GM18499 (cell line): ENCODE measurements at regions not wholly inside any gene's neighbourhood (a gene's known extent, or its start where the extent isn't known, plus 50 kb on each side); places are given as distances from the start of the nearest gene placed in this dataset.
"Not testable (repeated sequence)": the region's sequence is repeated elsewhere in the genome, so short reads cannot be mapped to it uniquely, and the experiment has no call there.

Source experiments
- ATAC-seq: cut with Tn5 transposase; IDR thresholded peaks from one replicate; pipeline ENCODE4 v1.9.1; 2021; ENCODE audit warnings: moderate number of reproducible peaks; ENCODE audit not compliant: insufficient read depth, unreplicated experiment

DNA sequence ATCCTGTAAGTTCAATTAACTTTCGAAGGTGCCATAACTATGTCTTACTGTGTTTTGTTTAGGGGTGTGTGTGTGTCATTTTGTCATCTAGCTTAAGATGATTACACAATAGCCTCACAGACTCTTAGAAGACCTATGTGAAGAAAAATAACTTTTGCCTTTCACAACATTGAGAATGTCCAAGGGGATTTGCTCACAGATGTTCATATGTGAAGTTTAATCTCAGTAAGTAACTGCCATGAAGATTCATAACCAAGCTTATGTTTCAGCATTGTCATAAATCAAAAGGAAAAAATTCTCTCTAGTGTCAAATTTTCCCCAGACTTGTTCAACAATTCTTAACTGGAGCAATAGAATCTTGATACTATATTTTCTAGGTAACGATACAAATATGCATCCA, 226.1 kb upstream of the PRKD1 start:
- no peak for ATAC-seq

DNA sequence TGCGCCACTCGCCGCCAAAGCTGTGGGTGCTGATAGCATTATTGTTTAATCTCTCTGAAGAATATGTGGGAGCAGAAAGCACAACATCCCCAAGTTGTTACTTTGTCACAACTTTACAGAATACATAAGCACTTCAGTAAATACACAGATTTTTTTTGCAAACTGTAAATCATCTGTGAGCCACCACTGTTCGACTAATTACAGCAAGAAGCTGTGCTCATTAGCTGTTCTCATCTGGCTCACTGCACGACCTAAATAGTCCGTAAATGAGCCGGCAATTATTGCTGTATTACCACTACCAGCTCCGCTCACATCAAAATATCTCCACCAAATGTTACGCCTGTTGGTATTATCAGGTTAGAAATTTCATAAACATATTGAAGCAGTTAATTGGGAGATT, 228.9 kb upstream of the PRKD1 start:
- no peak for ATAC-seq

DNA sequence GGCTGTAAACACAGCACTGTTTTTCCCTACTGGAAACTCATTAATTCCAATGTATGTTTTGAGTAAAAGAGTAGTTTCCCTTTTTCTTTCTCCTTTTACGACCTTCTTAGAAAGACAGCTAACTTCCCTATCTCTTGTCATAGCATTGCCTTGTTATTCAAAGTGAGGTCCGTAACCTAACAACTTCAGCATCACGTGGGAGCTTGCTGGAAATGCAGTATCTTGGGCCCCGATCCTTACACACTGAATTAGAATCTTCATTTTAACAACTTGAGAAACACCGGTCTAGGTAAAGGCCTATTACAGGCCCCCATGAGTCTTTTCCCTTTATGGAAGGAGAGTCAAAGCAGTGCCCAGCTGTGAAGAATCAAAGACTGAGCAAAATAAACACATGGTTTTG, 230.7 kb upstream of the PRKD1 start:
- no peak for ATAC-seq

DNA sequence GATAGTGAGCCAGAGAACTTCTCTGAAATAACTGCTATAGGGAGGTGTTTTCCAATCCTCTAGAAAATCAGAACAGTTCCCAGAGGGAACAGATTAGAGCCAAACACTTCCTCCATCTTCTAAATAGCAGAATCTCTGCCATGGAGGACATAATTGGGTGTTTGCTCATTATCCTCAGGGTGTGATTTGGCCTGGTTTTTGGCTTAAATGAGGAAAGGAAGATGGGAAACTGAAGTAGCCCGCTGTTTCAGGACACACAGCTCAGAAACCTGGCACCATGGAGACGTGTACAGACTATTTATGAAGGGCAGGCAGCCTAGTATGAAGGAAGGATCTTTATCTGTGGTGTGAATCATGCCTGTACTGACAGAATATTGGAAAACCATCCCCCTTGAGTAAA, 231.7 kb upstream of the PRKD1 start:
- ATAC-seq = no peak

DNA sequence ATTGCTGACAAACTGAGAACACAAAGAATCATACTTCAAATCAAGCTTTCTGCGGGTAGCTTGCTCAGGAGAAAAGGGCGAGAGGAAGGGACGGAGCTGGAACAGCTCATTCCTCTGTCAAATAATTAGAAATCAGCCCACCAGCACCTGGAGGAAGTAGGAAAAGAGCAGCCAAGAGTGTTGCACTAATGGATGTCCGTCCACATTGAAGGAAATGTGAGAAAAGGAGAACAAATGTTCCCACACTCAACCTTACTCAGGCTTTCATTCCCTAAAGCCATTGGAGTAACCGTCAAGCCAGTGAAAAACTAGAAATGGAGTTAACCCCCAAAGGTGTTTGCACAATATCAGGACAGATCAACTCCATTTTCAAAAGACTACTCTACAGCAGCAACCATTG, 233.0 kb upstream of the PRKD1 start:
- no peak for ATAC-seq

DNA sequence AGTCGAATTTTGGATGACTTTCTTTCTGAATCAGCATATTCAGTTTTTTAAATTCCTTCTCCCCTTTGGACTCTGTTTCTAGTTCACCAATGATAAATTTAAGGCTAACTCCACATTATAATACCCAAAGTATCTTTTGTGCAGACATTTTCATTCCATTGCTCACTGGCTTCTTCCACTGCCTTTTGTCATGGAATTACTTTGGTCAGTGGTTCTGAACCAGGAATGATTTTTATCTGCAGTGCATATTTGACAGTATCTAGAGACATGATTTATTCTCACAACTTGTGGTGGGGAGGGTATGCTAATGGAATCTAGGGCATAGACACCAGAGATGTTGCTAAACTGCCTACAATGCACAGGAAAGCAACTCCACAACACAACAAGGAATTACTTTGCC, 234.4 kb upstream of the PRKD1 start:
- no peak for ATAC-seq

DNA sequence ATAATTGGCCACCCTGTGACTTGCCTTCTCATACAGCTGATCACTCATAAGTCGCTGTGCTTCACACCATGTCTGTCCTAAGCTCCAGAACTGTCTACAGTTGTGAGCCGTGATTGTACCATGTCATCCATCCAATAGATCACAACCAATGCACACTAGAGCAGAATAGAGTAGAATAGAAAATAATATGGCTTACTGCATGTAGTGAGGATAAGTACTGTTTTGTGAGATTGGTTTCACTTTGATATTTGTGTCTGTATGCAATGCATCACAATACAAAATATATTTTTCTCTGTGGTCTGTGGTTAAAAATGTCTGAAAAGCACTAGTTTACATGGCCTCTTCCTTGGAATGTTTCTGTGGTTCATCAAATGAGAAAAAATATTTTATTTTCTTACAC, 237.6 kb upstream of the PRKD1 start:
- ATAC-seq = no peak

DNA sequence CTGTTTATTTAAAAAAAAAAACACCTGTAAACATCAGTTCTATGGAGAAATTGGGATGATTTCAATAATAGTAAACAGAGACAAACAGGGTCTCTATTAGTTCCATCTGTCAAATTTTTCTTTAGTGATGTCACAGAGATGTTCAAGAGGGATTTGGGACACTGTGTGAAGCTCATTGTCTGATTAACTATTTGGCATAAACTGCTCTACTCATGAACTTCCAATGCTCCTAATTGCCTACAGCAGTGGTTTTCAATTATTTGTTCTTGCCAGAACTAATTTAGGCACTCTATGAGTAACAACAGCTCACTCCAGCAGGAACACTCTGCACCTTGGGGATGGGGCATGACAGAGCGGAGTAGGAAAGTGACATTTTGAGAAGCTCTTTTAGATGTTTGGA, 250.1 kb upstream of the PRKD1 start:
- ATAC-seq = no peak

DNA sequence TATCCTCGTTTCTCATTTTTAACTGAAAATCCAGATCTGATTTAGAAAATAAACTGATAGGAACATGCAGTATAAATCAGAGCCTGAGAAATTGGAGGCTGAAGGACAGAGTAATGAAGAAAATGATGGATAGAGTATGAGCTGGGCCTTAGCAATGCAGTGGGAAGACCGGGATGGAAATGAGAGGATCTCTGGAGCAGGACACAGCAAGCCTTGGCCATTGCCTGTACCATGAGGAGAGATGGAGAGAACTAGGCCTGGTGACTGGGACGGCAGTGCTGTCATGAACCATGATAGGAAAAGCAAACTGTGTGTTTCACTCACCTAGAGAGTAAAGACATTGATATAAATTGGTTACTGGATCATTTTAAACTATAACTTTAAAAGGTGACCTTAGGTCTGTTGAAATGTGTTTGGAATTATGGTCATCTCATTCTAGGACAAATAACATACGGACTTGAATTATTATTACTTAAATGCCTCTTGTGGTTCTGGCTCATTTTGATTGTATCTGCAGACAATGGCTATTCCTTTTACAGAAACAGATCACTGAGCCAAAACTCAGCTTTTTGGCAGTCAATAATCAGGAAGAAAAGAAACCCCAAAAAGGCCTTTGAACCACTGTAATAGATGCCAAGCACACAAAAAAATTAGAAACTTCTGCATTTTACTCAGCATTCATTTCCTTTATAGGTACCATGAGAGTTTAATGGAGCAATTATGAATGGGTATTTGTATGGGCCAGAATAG, 251.9 kb upstream of the PRKD1 start:
- ATAC-seq = no peak

DNA sequence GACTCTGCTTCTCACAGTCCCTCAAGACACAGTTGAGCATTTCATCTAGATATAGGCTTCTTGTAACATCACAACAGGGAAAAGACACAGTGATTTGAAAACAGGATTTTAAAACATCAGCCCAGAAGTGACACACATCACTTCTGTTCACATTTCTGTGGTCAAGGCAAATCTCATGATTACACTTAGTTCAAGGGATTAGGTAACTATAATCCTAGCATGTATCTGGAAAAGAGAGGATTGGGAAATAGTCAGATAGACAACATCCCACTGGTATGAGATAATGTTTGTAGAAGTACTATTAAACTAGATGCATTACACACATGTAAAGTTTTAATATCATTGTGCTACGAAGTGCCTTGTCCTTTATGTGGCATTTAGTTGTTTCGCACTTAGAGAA, 252.6 kb upstream of the PRKD1 start:
- no peak for ATAC-seq

DNA sequence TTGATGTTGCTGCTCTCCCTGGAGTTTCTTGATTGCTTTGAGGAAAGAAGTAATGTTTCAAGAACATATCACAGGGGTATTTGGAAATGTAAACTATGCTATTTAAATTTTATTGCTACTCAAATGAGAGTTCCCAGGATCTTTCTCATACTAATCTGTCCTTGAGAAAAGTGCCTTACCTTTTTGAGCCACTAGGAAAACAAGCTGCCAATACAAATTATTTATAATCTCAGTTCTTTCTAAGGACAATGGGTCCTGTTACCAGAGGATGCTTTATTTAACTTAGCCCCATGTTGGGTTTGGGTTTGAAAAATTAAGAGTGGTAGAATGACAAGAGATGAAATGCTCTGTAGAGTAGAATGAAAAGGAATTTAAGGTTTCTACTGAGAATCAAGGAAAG, 258.2 kb upstream of the PRKD1 start:
- ATAC-seq = no peak

DNA sequence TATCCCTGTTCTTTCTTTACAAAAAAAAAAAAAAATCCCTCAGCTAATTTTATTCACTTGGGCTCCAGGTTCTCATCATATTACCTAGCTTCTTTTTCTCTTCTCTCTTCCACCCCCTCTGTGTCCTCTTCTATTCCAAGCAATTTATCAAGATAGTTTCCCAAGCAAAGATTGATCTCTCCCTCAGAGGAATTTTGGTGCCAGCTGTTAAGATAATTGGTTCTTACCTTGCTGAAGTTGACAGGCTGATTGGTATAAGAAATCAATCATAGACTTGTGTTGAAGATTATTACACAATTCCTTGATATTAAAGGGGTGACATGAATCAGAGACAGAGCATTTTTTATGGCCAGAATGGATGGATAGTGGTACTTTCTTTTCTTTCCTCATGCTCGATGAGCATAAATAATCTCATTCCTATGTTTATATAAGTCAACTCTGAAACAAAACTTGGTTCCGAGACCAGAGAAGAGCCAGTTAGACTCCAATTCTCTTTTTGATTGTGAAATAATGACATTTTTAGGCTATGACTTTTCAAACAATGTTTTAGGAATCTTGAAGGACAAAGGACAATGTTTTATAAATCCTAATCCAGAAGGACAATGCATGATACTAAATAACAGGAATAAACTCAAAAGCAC, 264.1 kb upstream of the PRKD1 start:
- ATAC-seq = no peak

DNA sequence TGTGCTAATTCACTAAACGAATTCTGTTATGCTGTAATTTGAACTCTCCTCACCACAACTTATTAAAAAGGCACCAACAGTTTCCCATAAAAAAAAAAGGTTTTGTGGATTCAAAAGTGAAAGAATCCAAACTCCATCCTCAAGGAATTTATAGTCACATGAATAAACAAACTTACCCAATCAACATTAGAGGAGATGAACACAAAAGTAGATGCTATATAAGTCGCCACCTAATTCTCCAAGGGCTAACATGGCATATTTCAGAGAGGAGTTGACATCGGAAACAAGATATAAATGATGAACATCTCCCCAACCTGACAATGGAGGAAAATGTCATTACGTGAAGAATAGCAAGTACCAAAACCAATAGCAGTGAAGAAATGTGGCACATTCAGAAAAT, 265.5 kb upstream of the PRKD1 start:
- no peak for ATAC-seq

DNA sequence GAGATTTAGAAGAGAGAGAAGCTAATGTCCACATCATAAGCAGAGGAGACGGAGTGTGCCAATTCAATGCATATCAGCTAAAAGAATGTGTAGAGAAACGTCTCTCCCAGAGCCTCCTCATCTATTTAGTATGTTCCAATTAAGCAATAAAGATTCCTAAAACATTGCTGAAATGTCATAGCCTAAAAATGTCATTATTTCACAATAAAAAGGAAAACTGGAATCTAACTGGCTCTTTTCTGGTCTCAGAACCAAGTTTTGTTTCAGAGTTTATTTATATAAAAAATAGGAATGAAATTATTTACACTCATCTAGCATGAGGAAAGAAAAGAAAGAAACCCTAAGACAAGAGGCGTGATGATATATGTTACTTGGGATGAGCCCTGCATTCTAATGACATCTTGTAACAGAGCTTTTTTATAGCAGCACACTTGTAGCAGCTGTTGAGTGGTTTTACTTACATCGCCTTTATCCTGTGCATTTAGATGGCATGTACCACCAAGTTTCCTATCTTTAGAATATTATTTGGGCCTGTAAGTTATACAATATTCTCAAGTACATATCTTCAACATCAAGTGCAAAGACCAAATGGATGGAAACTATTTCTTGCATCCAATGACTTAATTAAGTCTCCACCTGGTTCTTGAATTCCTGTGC, 266.3 kb upstream of the PRKD1 start:
- no peak for ATAC-seq

DNA sequence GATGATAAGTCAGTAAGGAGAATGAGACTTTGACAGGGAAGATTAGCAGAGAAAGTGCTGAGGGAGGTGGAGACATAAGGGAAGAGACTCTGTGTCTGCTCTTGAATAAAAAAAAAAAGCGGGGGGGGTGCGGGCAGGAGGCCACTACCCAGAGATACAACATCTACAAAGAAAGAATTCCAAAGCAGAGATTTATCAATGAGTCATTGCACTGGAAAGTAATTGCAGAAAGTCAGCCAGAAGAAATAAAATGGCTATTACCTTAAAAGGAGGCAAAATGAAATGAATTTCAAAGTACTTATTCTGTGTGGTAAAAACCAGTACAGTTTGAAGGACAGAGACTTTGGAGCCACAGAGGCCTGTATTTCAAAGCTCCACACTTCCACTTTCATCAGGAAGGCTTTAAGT, 267.1 kb upstream of the PRKD1 start:
- no peak for ATAC-seq

DNA sequence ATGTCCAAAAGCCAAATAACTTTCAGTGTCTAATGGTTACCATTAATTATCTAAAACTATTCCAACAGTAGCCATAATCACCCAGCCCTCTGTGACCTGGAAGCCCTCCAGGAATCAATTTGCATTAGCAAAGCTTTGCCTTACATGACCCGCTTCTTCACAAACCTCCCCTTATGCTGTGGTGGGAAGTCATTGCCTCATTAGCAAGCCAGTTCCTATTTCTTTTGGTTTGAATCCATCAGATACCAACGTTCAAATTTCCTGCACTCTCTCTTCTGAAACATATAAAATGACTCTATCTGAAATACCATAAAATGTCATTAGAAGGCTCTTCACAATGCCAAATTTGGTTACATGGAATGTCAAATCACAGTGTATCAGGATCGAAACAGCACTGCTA, 268.3 kb upstream of the PRKD1 start:
- no peak for ATAC-seq

DNA sequence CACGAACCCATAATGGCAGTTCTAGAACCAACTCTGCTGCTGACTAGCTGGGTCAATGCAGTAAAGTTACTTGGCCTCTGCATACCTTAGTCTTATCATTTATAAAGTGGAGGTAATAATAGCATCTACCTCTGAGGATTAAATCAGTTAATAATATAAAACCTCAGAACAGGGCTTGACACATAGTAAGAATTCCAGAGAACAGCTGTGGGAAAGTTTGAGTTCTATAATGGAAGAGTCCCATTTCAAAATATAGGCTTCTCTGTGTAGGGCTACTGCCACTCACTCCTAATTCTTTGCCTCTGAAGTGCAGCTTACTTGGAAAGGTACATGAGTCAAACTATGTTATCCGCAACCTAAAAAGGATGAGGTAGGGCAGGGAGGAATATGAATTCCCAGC, 269.2 kb upstream of the PRKD1 start:
- no peak for ATAC-seq

DNA sequence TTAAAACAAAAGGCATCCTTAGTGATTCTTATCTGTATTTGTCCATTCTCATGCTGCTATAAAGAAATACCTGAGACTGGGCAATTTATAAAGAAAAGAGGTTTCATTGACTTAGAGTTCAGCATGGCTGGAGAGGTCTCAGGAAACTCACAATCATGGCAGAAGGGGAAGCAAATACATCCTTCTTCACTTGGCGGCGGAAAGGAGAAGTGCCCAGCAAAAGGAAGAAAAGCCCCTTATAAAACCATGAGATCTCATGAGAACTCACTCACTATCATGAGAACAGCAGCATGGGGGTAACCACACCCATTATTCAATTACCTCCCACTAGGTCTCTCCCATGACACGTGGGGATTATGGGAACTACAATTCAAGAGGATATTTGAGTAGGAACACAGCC, 271.1 kb upstream of the PRKD1 start:
- not testable (repeated sequence) for ATAC-seq

DNA sequence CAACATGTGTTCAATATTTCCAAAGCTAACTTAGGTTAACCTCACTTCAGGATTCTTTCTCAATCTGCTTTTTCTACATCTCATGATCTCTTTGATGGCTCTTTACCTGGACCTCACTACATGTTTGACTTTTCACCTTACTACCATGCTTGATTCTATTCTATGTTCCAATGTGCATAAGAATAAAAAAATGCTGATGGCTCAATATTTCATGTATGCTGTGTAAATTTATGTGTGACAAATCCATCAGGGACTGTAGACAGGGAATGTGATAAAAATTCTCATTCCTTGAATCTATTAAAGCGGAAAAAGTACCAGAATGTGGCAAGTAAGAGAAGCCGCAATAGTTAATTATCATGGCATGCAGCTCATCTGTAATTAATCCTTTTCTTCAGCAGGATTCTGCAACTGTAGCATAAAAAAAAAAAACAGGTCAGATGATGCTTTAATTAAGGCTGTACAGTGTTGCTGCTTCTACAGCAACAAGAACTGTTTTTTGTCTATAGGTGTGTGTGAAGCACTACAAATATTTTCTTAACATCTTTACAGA, 276.9 kb upstream of the PRKD1 start:
- ATAC-seq = no peak

DNA sequence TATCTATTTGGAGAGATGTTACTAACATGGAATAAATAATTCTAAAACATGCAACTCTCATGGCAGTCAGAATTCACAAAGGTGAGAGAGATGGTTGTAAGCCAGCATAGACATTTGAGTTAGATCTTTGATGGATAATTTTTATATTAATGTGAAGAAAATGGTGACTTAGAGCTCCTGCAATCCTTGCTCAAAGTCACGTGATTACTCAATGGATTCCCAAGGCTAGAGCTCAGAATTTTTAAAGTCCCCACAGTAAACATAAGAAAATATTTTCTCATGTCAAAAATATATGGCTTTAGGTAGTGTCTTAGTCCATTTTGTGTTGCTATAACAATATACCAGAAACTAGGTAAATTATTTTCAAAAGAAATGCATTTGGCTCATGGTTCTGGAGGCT, 281.5 kb upstream of the PRKD1 start:
- no peak for ATAC-seq

DNA sequence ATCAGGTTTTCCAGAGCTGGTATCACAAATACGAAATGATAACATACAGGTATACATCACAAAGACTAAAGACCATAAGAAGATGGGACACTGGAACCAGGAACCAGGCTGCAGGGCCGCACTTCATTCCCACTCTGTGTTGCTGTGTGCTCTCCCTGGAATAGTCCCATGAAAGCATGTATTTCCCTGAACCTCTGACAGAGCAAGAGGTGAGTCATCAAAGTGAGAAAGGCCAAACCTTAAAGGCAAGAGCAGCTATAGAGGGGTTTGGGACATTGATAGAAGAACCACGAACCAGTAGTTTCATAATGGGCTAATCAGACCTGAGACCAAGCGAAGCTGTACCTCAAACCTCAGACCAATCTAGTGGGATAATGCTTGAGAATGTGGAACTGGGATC, 283.0 kb upstream of the PRKD1 start:
- ATAC-seq = no peak

DNA sequence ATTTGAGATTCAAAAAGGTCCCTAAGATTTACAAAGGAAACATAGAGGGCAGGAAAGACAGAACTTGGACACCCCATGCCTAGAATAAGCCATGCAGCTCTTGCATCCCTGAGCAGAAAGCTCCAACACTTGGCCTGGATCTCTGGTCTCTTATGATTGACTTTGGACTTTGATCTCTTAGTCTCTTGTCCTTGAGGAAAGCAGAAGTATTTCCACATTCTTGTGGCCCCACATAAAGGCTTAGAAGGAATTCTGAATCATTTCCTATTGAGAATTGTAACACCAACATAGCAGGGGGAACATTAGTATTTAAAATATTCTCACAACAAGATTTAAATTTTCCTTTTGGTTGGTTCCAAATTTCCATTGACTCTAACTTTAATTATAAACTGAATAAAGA, 283.7 kb upstream of the PRKD1 start:
- no peak for ATAC-seq
